ENCODE measurements at regions not wholly inside any gene's neighbourhood (a gene's known extent, or its start where the extent isn't known, plus 50 kb on each side); places are given as distances from the start of the nearest gene placed in this dataset.
"Not testable (repeated sequence)": the region's sequence is repeated elsewhere in the genome, so short reads cannot be mapped to it uniquely, and the experiment has no call there.

- no peak for TF ChIP-seq POLR2A (IDR thresholded peaks at IDR 0.05)
- no peak for TF ChIP-seq CTCF (IDR thresholded peaks at IDR 0.05 in 4 of 5, conservative IDR thresholded peaks at IDR 0.05 in 1 of 5)
- no peak for ATAC-seq
- H3K4me3 ChIP-seq, result no peak overlapping the region
These were observed 98.8 kb upstream of the CLNK start for GRCh38 chr4:10783351-10783750.

GRCh38 chr4:10781805-10782204 lies 97.2 kb upstream of the CLNK start:
- no peaks in the 10 kb centered on the region for H3K27me3 ChIP-seq
- H3K4me3 ChIP-seq, result no peak overlapping the region
- no peaks in the 10 kb centered on the region for H3K4me1 ChIP-seq
- DNase-seq (no peak), ATAC-seq (no peak)
- no peaks in the 10 kb centered on the region for H3K9me3 ChIP-seq
- H3K36me3 ChIP-seq, result no peaks in the 10 kb centered on the region
- in situ Hi-C loops (cut with MboI; ENCODE audit: low sequenced_read_pairs in 4 of 4), result no loop called here
- intact Hi-C loops (cut with DNase I; ENCODE audit: low total_unique reads), result no loop called here
- TF ChIP-seq POLR2A (IDR thresholded peaks at IDR 0.05), result no peak
- no peak for TF ChIP-seq CTCF (IDR thresholded peaks at IDR 0.05 in 4 of 5, conservative IDR thresholded peaks at IDR 0.05 in 1 of 5)
- no peak overlapping the region for H3K27ac ChIP-seq

More at GRCh38 chr4:10783351-10783750, 98.8 kb upstream of the CLNK start:
- in situ Hi-C loops (cut with MboI; ENCODE audit: low sequenced_read_pairs in 4 of 4) (no loop called here), intact Hi-C loops (cut with DNase I; ENCODE audit: low total_unique reads) (no loop called here)
- no peaks in the 10 kb centered on the region for H3K36me3 ChIP-seq
- no peak overlapping the region for H3K27ac ChIP-seq
- H3K27me3 ChIP-seq, result no peaks in the 10 kb centered on the region
- no peaks in the 10 kb centered on the region for H3K9me3 ChIP-seq
- H3K4me1 ChIP-seq, result no peaks in the 10 kb centered on the region
- DNase-seq, result no peak

GRCh38 chr4:10780803-10781202 lies 96.2 kb upstream of the CLNK start:
- H3K36me3 ChIP-seq; intact Hi-C loops (cut with DNase I; ENCODE audit: low total_unique reads); ATAC-seq; DNase-seq; H3K4me1 ChIP-seq; H3K9me3 ChIP-seq; in situ Hi-C loops (cut with MboI; ENCODE audit: low sequenced_read_pairs in 4 of 4); H3K4me3 ChIP-seq; H3K27me3 ChIP-seq; H3K27ac ChIP-seq: not testable (repeated sequence)

GRCh38 chr4:10775132-10775531 lies 90.6 kb upstream of the CLNK start:
- H3K4me1 ChIP-seq; DNase-seq; in situ Hi-C loops (cut with MboI; ENCODE audit: low sequenced_read_pairs in 4 of 4); H3K36me3 ChIP-seq; ATAC-seq; H3K27me3 ChIP-seq; H3K9me3 ChIP-seq; H3K4me3 ChIP-seq; H3K27ac ChIP-seq; intact Hi-C loops (cut with DNase I; ENCODE audit: low total_unique reads): not testable (repeated sequence)

GRCh38 chr4:10773656-10774055 lies 89.1 kb upstream of the CLNK start:
- Histone ChIP-seq H3K27ac (no peak overlapping the region), H3K9me3 (no peaks in the 10 kb centered on the region), H3K27me3 (no peaks in the 10 kb centered on the region), H3K36me3 (no peaks in the 10 kb centered on the region), H3K4me3 (no peak overlapping the region), H3K4me1 (no peaks in the 10 kb centered on the region)
- DNase-seq (no peak), ATAC-seq (no peak)
- intact Hi-C loops (cut with DNase I; ENCODE audit: low total_unique reads), result no loop called here
- TF ChIP-seq POLR2A (IDR thresholded peaks at IDR 0.05) (no peak), CTCF (IDR thresholded peaks at IDR 0.05 in 4 of 5, conservative IDR thresholded peaks at IDR 0.05 in 1 of 5) (no peak)
- in situ Hi-C loops (cut with MboI; ENCODE audit: low sequenced_read_pairs in 4 of 4), result no loop called here

- no peak for ATAC-seq
- H3K4me1 ChIP-seq, result no peaks in the 10 kb centered on the region
- H3K27ac ChIP-seq, result no peak overlapping the region
- intact Hi-C loops (cut with DNase I; ENCODE audit: low total_unique reads), result no loop called here
- no peak for DNase-seq
- H3K4me3 ChIP-seq, result no peak overlapping the region
- TF ChIP-seq POLR2A (IDR thresholded peaks at IDR 0.05) (no peak), CTCF (IDR thresholded peaks at IDR 0.05 in 4 of 5, conservative IDR thresholded peaks at IDR 0.05 in 1 of 5) (no peak)
- in situ Hi-C loops (cut with MboI; ENCODE audit: low sequenced_read_pairs in 4 of 4), result no loop called here
- H3K36me3 ChIP-seq, result no peaks in the 10 kb centered on the region
- no peaks in the 10 kb centered on the region for H3K27me3 ChIP-seq
- H3K9me3 ChIP-seq, result no peaks in the 10 kb centered on the region
These were observed 88.4 kb upstream of the CLNK start for GRCh38 chr4:10773010-10773409.

Data from gastrocnemius medialis (tissue), 4 donors.